WTC11 (cell line): ENCODE measurements at regions not wholly inside any gene's neighbourhood (a gene's known extent, or its start where the extent isn't known, plus 50 kb on each side); places are given as distances from the start of the nearest gene placed in this dataset.

Source experiments
- ATAC-seq: fragments of 200-7000 bp; cut with Tn5 transposase; 2 replicates; pipeline ENCODE4 v1.10.0; 2021; ENCODE audit warnings: mild to moderate bottlenecking, moderate library complexity
- CTCF ChIA-PET: fragments of 300-600 bp; sonication (Branson Sonifier 250); formaldehyde crosslinking; loops from one replicate; lab custom pipeline; 2021; ENCODE audit warnings: antibody characterized with exemption; lab: Charles Lee
- POLR2A ChIA-PET: fragments of 350-600 bp; sonication (Branson Sonifier 250); formaldehyde crosslinking; loops from one replicate; lab custom pipeline; 2021; ENCODE audit warnings: antibody characterized with exemption; lab: Charles Lee
- DNase-seq: peaks from one replicate; pipeline ENCODE4 v3.0.0; 2021; ENCODE audit warnings: low spot score
- H3K27ac Mint-ChIP-seq: 2 replicates; pipeline ENCODE4 v1.8.0; 2021; ENCODE audit warnings: mixed read lengths
- H3K27me3 Mint-ChIP-seq: 2 replicates; pipeline ENCODE4 v1.8.0; 2021; ENCODE audit warnings: low read depth, mild to moderate bottlenecking, moderate library complexity, mixed read lengths
- H3K36me3 Mint-ChIP-seq: 2 replicates; pipeline ENCODE4 v1.8.0; 2021; ENCODE audit warnings: mixed read lengths
- H3K4me1 Mint-ChIP-seq: 2 replicates; pipeline ENCODE4 v1.8.0; 2022; ENCODE audit warnings: mixed read lengths
- H3K4me3 Mint-ChIP-seq: 2 replicates; pipeline ENCODE4 v1.8.0; 2021; ENCODE audit warnings: mild to moderate bottlenecking, moderate library complexity, mixed read lengths
- H3K9me3 Mint-ChIP-seq: 2 replicates; pipeline ENCODE4 v1.8.0; 2021; ENCODE audit warnings: mixed read lengths
- ARID4B ChIP-seq: sonication (generic); formaldehyde crosslinking; IDR thresholded peaks from 2 replicates; pipeline ENCODE4 v1.8.0; 2023; ENCODE audit warnings: missing genetic modification reagents, mild to moderate bottlenecking, borderline replicate concordance
- ATF6 ChIP-seq: sonication (generic); formaldehyde crosslinking; IDR thresholded peaks from 2 replicates; pipeline ENCODE4 v1.8.1; 2023; ENCODE audit warnings: mild to moderate bottlenecking, missing genetic modification reagents
- CREM ChIP-seq: sonication (generic); formaldehyde crosslinking; IDR thresholded peaks from 2 replicates; pipeline ENCODE4 v1.8.1; 2022; ENCODE audit warnings: mild to moderate bottlenecking, missing genetic modification reagents, moderate library complexity
- ERG ChIP-seq: fragments of 250-450 bp; sonication (Bioruptor Pico); IDR thresholded peaks from 2 replicates; pipeline ENCODE4 v1.8.0; 2021; ENCODE audit warnings: mild to moderate bottlenecking
- FOXJ3 ChIP-seq: sonication (generic); formaldehyde crosslinking; IDR thresholded peaks from 2 replicates; pipeline ENCODE4 v1.9.0; 2021; ENCODE audit warnings: missing genetic modification reagents, mild to moderate bottlenecking, borderline replicate concordance
- GABPB1 ChIP-seq: sonication (generic); formaldehyde crosslinking; IDR thresholded peaks from 2 replicates; pipeline ENCODE4 v1.8.1; 2023; ENCODE audit warnings: mild to moderate bottlenecking, missing genetic modification reagents
- MLX ChIP-seq: sonication (generic); formaldehyde crosslinking; IDR thresholded peaks from 2 replicates; pipeline ENCODE4 v1.8.1; 2023; ENCODE audit warnings: mild to moderate bottlenecking, missing genetic modification reagents, moderate library complexity
- NR1H2 ChIP-seq: sonication (generic); formaldehyde crosslinking; IDR thresholded peaks from 2 replicates; pipeline ENCODE4 v1.9.0; 2021; ENCODE audit warnings: mild to moderate bottlenecking, moderate library complexity, missing genetic modification reagents
- SMAD3 ChIP-seq: sonication (generic); formaldehyde crosslinking; IDR thresholded peaks from 2 replicates; pipeline ENCODE4 v1.8.0; 2022; ENCODE audit warnings: missing genetic modification reagents, mild to moderate bottlenecking, borderline replicate concordance
- TP53 ChIP-seq: sonication (generic); formaldehyde crosslinking; IDR thresholded peaks from 2 replicates; pipeline ENCODE4 v1.8.1; 2023; ENCODE audit warnings: mild to moderate bottlenecking, missing genetic modification reagents
- USF1 ChIP-seq: sonication (generic); formaldehyde crosslinking; IDR thresholded peaks from 2 replicates; pipeline ENCODE4 v1.8.0; 2022; ENCODE audit warnings: mild to moderate bottlenecking, missing genetic modification reagents
- ZNF263 ChIP-seq: sonication (generic); formaldehyde crosslinking; IDR thresholded peaks from 2 replicates; pipeline ENCODE4 v1.8.1; 2022; ENCODE audit warnings: low read depth, mild to moderate bottlenecking, moderate library complexity, missing genetic modification reagents
- TF ChIP-seq, protein P1 (sequence below): sonication (generic); formaldehyde crosslinking; IDR thresholded peaks from 2 replicates; pipeline ENCODE4 v1.8.1; 2022; ENCODE audit warnings: mild to moderate bottlenecking, moderate library complexity, missing genetic modification reagents
- TF ChIP-seq, protein P2 (sequence below): sonication (generic); formaldehyde crosslinking; IDR thresholded peaks from 2 replicates; pipeline ENCODE4 v1.8.1; 2022; ENCODE audit warnings: missing genetic modification reagents, borderline replicate concordance

DNA sequence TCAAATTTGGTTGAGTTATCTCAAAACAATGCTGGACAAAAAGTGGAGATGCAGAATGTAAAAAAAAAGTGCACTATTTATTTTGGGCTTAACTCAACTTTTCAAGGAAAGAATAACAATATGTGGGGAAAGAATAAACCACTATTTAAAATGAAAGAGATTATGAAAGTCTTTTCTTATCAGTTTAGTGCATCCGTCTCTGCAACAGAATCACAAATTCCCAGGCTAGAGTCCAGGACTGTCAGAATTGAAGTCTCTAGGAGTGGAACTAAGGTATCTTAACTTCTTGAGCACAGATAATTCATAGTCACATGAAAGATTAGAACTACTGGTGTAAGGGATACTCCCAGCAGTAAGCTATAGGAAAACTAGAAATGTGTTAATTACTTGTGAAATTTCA, 1200.3 kb upstream of the LRRN3 start:
- ChIA-PET POLR2A (no interaction called here), CTCF (no interaction called here)
- Mint-ChIP-seq H3K4me3 (no peak overlapping the region), H3K27me3 (no peaks in the 10 kb centered on the region), H3K9me3 (peaks cover 7% of the 10 kb centered on the region), H3K27ac (no peak overlapping the region), H3K36me3 (peaks cover 8% of the 10 kb centered on the region; the same call in 1 of the 2 replicates), H3K4me1 (peaks cover 9% of the 10 kb centered on the region)
- DNase-seq: no peak
- TF ChIP-seq USF1 (no peak), CREM (no peak), ERG (CRISPR knock-in tag) (no peak), FOXJ3 (no peak), NR1H2 (CRISPR knock-in tag) (no peak)
- no peak for ATAC-seq

- H3K9me3 Mint-ChIP-seq: peaks cover 7% of the 10 kb centered on the region
- no peak overlapping the region for H3K4me3 Mint-ChIP-seq
- H3K27me3 Mint-ChIP-seq: no peaks in the 10 kb centered on the region
- ChIA-PET POLR2A (no interaction called here), CTCF (no interaction called here)
- ATAC-seq (no peak), DNase-seq (no peak)
- peaks cover 8% of the 10 kb centered on the region; the same call in 1 of the 2 replicates for H3K36me3 Mint-ChIP-seq
- no peak overlapping the region for H3K27ac Mint-ChIP-seq
- H3K4me1 Mint-ChIP-seq: peaks cover 8% of the 10 kb centered on the region
- TF ChIP-seq TP53 (CRISPR knock-in tag) (no peak), MLX (no peak), ATF6 (CRISPR knock-in tag) (no peak), GABPB1 (CRISPR knock-in tag) (no peak), ARID4B (no peak), USF1 (no peak), SMAD3 (CRISPR knock-in tag) (no peak), ZNF263 (CRISPR knock-in tag) (no peak)
- TF ChIP-seq, protein P1, sequence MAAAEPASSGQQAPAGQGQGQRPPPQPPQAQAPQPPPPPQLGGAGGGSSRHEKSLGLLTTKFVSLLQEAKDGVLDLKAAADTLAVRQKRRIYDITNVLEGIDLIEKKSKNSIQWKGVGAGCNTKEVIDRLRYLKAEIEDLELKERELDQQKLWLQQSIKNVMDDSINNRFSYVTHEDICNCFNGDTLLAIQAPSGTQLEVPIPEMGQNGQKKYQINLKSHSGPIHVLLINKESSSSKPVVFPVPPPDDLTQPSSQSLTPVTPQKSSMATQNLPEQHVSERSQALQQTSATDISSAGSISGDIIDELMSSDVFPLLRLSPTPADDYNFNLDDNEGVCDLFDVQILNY: no peak
- TF ChIP-seq, protein P2, sequence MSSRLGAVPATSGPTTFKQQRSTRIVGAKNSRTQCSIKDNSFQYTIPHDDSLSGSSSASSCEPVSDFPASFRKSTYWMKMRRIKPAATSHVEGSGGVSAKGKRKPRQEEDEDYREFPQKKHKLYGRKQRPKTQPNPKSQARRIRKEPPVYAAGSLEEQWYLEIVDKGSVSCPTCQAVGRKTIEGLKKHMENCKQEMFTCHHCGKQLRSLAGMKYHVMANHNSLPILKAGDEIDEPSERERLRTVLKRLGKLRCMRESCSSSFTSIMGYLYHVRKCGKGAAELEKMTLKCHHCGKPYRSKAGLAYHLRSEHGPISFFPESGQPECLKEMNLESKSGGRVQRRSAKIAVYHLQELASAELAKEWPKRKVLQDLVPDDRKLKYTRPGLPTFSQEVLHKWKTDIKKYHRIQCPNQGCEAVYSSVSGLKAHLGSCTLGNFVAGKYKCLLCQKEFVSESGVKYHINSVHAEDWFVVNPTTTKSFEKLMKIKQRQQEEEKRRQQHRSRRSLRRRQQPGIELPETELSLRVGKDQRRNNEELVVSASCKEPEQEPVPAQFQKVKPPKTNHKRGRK: no peak
Measured at GRCh38 chr7:109893231-109893630, 1197.7 kb upstream of the LRRN3 start.
